GM12875 (cell line): ENCODE measurements at regions not wholly inside any gene's neighbourhood (a gene's known extent, or its start where the extent isn't known, plus 50 kb on each side); places are given as distances from the start of the nearest gene placed in this dataset.

ENCODE experiments used
- H3K4me3 ChIP-seq: one replicate; pipeline ENCODE4 v1.5.1; 2011; ENCODE audit warnings: low read depth, low read length, control low read depth
- TF ChIP-seq, protein P1 (sequence below): IDR thresholded peaks from 2 replicates; pipeline ENCODE4 v1.5.1; 2011; ENCODE audit warnings: low read depth, mild to moderate bottlenecking, control low read depth, inconsistent platforms, low read length, moderate library complexity, borderline replicate concordance; ENCODE audit not compliant: insufficient read depth

DNA sequence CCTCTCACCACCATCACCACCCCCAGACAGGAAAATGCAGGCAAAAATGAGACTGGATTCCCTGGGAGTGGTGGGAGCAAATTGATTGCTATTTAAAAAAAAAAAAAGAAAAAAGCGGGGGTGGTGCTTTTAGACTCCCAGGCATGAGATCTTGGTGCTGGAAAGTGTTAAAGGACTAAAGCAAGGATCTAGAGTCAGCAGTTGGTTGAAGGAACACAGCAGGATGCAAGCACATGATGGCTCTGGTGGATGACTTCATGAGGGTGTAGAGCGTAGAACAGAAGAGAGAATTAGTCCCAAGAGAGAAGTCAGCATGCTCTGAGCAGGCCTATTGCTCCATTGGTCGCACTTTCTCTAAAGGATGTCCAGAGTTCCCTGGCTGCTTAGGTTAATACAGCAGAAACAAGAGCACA, 183.8 kb upstream of the HMGA2 start:
- TF ChIP-seq, protein P1, sequence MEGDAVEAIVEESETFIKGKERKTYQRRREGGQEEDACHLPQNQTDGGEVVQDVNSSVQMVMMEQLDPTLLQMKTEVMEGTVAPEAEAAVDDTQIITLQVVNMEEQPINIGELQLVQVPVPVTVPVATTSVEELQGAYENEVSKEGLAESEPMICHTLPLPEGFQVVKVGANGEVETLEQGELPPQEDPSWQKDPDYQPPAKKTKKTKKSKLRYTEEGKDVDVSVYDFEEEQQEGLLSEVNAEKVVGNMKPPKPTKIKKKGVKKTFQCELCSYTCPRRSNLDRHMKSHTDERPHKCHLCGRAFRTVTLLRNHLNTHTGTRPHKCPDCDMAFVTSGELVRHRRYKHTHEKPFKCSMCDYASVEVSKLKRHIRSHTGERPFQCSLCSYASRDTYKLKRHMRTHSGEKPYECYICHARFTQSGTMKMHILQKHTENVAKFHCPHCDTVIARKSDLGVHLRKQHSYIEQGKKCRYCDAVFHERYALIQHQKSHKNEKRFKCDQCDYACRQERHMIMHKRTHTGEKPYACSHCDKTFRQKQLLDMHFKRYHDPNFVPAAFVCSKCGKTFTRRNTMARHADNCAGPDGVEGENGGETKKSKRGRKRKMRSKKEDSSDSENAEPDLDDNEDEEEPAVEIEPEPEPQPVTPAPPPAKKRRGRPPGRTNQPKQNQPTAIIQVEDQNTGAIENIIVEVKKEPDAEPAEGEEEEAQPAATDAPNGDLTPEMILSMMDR = no peak
- no peak overlapping the region for H3K4me3 ChIP-seq

DNA sequence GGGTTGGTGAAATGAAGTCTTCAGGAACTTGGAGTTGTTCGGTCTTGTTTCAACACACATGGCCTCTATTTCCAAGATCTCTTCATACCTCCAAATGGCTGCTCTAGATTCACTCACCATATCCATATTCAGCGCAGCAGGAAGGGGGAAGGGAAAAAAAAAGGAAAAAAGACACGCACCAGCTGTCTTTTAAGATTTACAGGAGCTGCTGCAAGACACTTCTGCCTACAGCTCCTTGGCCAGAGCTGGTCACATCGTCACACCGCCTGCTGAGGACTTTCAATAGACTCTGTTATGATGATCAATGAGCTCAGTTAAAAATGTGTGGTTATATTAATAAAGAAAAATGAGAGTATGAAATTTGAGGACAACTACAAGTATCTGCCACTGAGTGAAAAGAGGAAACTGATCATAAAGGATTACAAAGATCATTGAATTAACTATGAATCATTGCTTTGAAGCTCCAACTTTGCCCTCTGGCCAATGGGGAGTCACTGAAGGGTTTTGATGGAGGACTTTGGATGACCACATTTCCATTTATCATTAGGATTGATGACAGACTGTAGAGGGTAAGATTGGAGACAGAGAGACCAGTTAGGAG, 182.1 kb upstream of the HMGA2 start:
- no peak overlapping the region for H3K4me3 ChIP-seq
- TF ChIP-seq, protein P1 = no peak

DNA sequence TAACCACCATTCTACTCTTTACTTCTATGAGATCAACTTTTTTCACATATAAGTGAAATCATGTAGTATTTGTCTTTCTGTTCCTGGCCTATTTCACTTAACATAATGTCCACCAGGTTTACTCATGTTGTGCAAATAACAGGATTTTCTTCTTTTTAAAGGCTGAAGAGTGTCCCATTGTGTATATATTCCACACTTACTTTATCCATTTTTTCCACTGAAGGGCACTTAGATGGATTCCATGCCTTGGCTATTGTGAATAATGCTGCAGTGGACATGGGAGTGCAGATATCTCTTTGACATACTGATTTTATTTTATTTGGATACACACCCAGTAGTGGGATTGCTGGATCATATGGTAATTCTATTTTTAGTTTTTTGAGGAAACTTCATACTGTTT, 181.1 kb upstream of the HMGA2 start:
- TF ChIP-seq, protein P1 = no peak
- no peak overlapping the region for H3K4me3 ChIP-seq

DNA sequence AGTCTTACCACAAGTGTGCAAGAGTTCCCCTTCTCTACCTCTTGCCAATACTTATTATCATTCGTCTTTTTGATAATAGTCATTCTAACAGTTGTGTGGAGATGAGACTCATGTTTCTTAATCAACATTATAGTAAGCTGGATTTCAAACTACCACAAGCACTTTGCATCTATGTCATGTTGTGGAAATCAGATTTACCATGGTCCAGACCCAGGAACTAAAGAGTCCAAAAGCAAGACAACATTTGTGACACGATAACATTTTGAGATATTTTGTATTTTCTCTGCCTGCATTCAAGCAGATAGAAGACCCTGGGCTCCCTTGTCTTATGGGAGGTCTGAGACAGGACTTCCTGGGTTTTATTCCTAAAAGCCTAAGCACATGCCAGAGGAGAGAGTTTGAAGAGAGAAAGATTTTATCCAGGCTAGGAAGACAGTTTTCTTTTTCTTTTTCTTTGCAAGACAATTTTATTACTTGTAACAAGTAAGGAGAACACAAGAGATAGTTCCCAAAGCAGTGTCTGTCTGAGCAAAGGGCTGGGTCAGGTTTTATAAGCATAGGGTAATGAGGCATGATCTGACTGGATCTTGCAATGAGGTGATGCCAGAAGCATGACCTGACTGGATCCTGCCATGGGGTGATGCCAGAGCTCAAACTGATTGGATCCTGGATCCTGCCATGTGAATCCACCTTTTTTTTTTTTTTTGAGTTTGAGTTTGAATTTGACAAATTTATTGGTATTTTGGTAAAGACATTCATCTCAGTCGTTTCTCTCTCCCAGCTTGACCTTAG, 180.5 kb upstream of the HMGA2 start:
- TF ChIP-seq, protein P1 = no peak
- no peak overlapping the region for H3K4me3 ChIP-seq

DNA sequence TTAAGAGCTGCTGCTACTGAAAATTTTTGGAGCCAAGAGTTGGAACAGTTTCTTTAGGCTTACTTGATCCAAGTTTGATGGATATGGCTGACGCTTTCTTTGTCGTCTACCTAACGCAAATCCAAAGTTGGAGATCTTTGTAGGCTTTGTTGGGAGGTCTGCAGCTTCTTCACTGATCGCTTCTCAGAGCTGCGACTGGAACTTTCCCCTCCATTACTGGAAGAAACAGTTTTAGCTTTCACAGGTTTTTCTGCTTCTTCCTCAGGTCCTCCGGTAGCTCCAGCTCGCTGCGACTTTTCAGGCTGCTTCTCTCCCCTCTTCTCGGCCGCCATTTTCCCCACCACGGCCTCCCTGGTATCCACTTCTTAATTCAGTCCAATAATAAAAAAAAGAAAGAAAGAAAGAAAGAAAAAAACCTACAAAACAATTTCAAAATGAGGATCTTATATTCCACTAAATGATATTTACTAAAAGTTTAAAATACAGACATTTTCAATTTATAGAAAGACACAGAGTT, 178.1 kb upstream of the HMGA2 start:
- TF ChIP-seq, protein P1 = no peak
- no peak overlapping the region for H3K4me3 ChIP-seq

DNA sequence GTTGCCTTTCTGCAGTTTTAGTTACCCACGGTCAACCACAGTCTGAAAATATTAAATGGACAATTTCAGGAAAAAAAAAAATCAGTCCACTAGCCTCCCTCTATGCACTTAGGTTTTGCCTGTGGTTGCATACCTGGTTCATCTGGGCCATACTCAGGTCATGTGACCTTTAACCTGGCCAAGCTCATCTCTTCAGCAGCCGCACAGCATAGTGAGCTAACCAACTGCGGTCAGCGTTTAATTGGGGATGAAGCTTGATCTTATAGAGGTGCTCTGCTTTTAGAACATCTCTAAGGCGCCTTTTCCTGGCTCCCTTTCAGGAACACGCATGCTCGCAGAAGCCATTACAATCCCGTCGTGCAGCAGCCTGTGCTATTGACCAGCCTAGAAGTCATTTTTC, 177.2 kb upstream of the HMGA2 start:
- TF ChIP-seq, protein P1 = no peak
- H3K4me3 ChIP-seq = no peak overlapping the region

DNA sequence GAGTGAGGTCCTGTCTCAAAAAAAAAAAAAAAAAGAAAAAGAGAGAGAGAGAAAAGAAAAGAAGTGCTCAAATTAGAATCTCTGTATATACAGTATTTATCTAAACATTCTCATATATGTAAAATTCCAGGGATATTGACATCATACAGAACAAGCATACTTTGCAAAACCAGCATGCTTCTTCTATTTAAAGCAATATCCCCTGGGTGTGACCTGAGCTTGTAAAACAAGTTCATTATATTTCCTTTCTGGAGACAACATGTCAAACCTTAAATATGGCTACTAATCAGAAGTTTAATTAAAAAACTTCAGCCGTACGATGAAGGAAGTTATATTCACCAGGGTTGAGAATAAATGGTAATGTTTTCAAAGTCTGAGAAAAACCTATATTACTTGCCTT, 175.8 kb upstream of the HMGA2 start:
- TF ChIP-seq, protein P1 = no peak
- H3K4me3 ChIP-seq = no peak overlapping the region
